K562 (cell line): ENCODE measurements at regions not wholly inside any gene's neighbourhood (a gene's known extent, or its start where the extent isn't known, plus 50 kb on each side); places are given as distances from the start of the nearest gene placed in this dataset.

Source experiments
- ATAC-seq: fragments of 200-7000 bp; cut with Tn5 transposase; 3 replicates; pipeline ENCODE4 v1.9.1; 2020; ENCODE audit warnings: moderate library complexity
- BruUV-seq: library from RNA; stranded (reverse); fragments of 400-500 nt; replicated peaks from 2 replicates; lab custom pipeline; 2021; lab: Mats Ljungman, UMichigan
- CTCF ChIA-PET: fragments of 300-600 bp; formaldehyde crosslinking; extraction: SDS; loops from one replicate; lab custom pipeline; 2021; ENCODE audit warnings: low intra/inter-chr PET ratio; lab: Yijun Ruan, JAX
- POLR2A ChIA-PET: fragments of 300-600, 350-650 bp; sonication (Branson Sonifier 250); formaldehyde crosslinking; extraction: SDS; loops from one replicate; lab custom pipeline; 2021; ENCODE audit warnings: antibody characterized with exemption, inconsistent platforms; lab: Yijun Ruan, JAX
- DNase-seq, 4 experiments: peaks; one replicate each; pipeline versions ENCODE4 v3.0.0 to v3.0.0-alpha.2; 2011 to 2018; ENCODE audit warnings: low spot score in 3 of 4, mixed read lengths in 3 of 4; ENCODE audit errors: extremely low read depth in 1 of 4
- FAIRE-seq: peaks from 2 replicates; lab custom pipeline; 2011; peaks lifted over from hg19 to GRCh38; lab: Jason Lieb, UNC
- H2AFZ ChIP-seq: 2 replicates; pipeline ENCODE4 v1.6.0; 2011; ENCODE audit warnings: low read depth, low read length, control low read depth, inconsistent platforms
- H3K27ac ChIP-seq: fragments of 200-600 bp; 3 replicates; pipeline ENCODE4 v1.8.0; 2011; ENCODE audit warnings: low read depth, mild to moderate bottlenecking, control low read depth, inconsistent platforms, low read length, moderate library complexity, mixed read lengths; ENCODE audit errors: extremely low read depth
- H3K27me3 ChIP-seq, 2 experiments: fragments of 300-600 bp in 1 of 2; 2 replicates in 1 of 2; 3 replicates in 1 of 2; pipeline versions ENCODE4 v1.6.0 to v1.8.0; 2011; ENCODE audit warnings: inconsistent platforms in 2 of 2, low read length in 2 of 2, mild to moderate bottlenecking in 1 of 2, mixed read lengths in 1 of 2, moderate library complexity in 1 of 2; ENCODE audit not compliant: control insufficient read depth in 2 of 2, insufficient read depth in 2 of 2
- H3K36me3 ChIP-seq: fragments of 300-600 bp; 3 replicates; pipeline ENCODE4 v1.8.0; 2011; ENCODE audit warnings: mild to moderate bottlenecking, low read length, inconsistent platforms; ENCODE audit not compliant: control insufficient read depth, insufficient read depth
- H3K4me1 ChIP-seq, 2 experiments: fragments of 200-600 bp in 1 of 2; replicated peaks in 1 of 2; 2 replicates in 1 of 2; 3 replicates in 1 of 2; pipeline versions ENCODE4 v1.5.1 to v1.8.0; 2011; ENCODE audit warnings: inconsistent platforms in 2 of 2, low read length in 2 of 2, mild to moderate bottlenecking in 1 of 2, mixed read lengths in 1 of 2, moderate library complexity in 1 of 2; ENCODE audit not compliant: control insufficient read depth in 2 of 2, insufficient read depth in 2 of 2
- H3K4me2 ChIP-seq: 2 replicates; pipeline ENCODE4 v1.6.1; 2011; ENCODE audit warnings: low read length, control low read depth, inconsistent platforms, mixed read lengths; ENCODE audit not compliant: insufficient read depth
- H3K4me3 ChIP-seq: fragments of 200-600 bp; sonication (generic), shearing (Covaris generic); 2 replicates; pipeline ENCODE4 v1.5.1; 2016; ENCODE audit warnings: control low read depth, inconsistent platforms
- H3K79me2 ChIP-seq: fragments of 200-600 bp; 3 replicates; pipeline ENCODE4 v1.8.0; 2011; ENCODE audit warnings: low read length, inconsistent platforms; ENCODE audit not compliant: control insufficient read depth, insufficient read depth
- H3K9ac ChIP-seq, 2 experiments: 2 replicates each; pipeline versions ENCODE4 v1.6.0 to v1.6.1; 2011; ENCODE audit warnings: low read depth in 2 of 2, low read length in 2 of 2, control low read depth in 1 of 2, inconsistent platforms in 1 of 2, mild to moderate bottlenecking in 1 of 2, mixed read lengths in 1 of 2; ENCODE audit not compliant: insufficient read depth in 1 of 2
- H3K9me1 ChIP-seq: one replicate; pipeline ENCODE4 v1.6.0; 2011; ENCODE audit warnings: inconsistent platforms, mild to moderate bottlenecking, low read length, moderate library complexity; ENCODE audit not compliant: control insufficient read depth, insufficient read depth
- H3K9me3 ChIP-seq: replicated peaks from 2 replicates; pipeline ENCODE4 v1.5.1; 2011; ENCODE audit warnings: low read depth, low read length, inconsistent platforms; ENCODE audit not compliant: control insufficient read depth, insufficient read depth
- H4K20me1 ChIP-seq: replicated peaks from 2 replicates; pipeline ENCODE4 v1.6.1; 2011; ENCODE audit warnings: low read length, inconsistent platforms, mixed read lengths; ENCODE audit not compliant: control insufficient read depth, insufficient read depth
- CBX1 ChIP-seq: sonication (generic); IDR thresholded peaks from 2 replicates; pipeline ENCODE4 v1.6.1; 2016; ENCODE audit warnings: antibody characterized with exemption, low read depth, mild to moderate bottlenecking
- DMBX1 ChIP-seq: fragments of 250-450 bp; sonication (Bioruptor Pico); IDR thresholded peaks from 2 replicates; pipeline ENCODE4 v1.8.0; 2022; ENCODE audit warnings: inconsistent platforms, mild to moderate bottlenecking, moderate library complexity, borderline replicate concordance
- LCOR ChIP-seq: sonication (generic); formaldehyde crosslinking; IDR thresholded peaks from 2 replicates; pipeline ENCODE4 v1.8.0; 2022; ENCODE audit warnings: mild to moderate bottlenecking, missing genetic modification reagents
- POU5F1 ChIP-seq: fragments of 150-350 bp; IDR thresholded peaks from 2 replicates; pipeline ENCODE4 v1.6.1; 2014; ENCODE audit warnings: borderline replicate concordance, low read length, low read depth, mild to moderate bottlenecking; ENCODE audit not compliant: partially characterized antibody
- ZNF584 ChIP-seq: fragments of 200-800 bp; sonication (Bioruptor generic); IDR thresholded peaks from 2 replicates; pipeline ENCODE4 v1.6.1; 2016; ENCODE audit warnings: low read depth, mild to moderate bottlenecking, missing genetic modification characterization, missing compliant biosample characterization
- ZNF778 ChIP-seq: fragments of 450-650 bp; formaldehyde crosslinking; IDR thresholded peaks from 2 replicates; pipeline ENCODE4 v1.4.0; 2020; ENCODE audit warnings: mild to moderate bottlenecking, moderate library complexity
- WGBS: fragments of 100-300 bp; shearing (Covaris generic); methylation state at CpG from one replicate; pipeline ENCODE4 v1.1.6; 2016; ENCODE audit warnings: low coverage, mixed read lengths; ENCODE audit not compliant: insufficient coverage; ENCODE audit errors: missing lambda C conversion rate; 5-methylcytosine and 5-hydroxymethylcytosine counted together
- in situ Hi-C: fragments of 300-500 bp; cut with MboI; formaldehyde crosslinking; loops from 4 replicates; pipeline ENCODE4 v1.15.0; 2018; ENCODE audit warnings: inconsistent platforms, mixed read lengths
- intact Hi-C: fragments of 100-400 bp; cut with micrococcal nuclease; formaldehyde crosslinking; loops from 2 replicates; pipeline ENCODE4 v1.14.2; 2022
- TF ChIP-seq, protein P1 (sequence below), 2 experiments: fragments of 450-650 bp; IDR thresholded peaks; 2 replicates each; pipeline ENCODE4 v1.6.1; 2016; ENCODE audit warnings: mild to moderate bottlenecking in 2 of 2, borderline replicate concordance in 1 of 2, low read depth in 1 of 2, moderate library complexity in 1 of 2
- TF ChIP-seq, protein P2 (sequence below): fragments of 250-450 bp; sonication (Bioruptor Pico); IDR thresholded peaks from 2 replicates; pipeline ENCODE4 v1.4.0; 2020

DNA sequence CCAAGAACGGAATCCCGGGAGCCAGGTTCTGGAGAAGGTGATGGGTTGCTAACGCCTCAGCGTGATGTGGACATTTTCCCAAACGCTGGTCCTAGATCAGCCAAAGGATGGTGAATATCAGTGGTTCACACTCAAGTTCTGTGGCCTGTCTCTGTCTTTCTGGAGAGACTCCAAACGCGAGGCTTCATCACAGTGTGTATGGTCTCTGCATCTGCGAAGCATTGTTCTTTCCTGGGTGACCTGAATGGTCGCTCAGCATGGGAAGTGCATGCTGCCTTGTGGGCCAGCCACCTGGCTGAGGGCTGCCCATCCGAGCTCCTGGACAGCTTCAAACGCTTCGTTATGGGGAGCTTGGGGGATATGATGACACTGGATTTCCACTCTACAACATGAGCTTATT lies 810.0 kb downstream of the TBC1D22A start:
- ChIA-PET POLR2A (no interaction called here), CTCF (no interaction called here)
- in situ Hi-C loops (no loop called here), intact Hi-C loops (no loop called here)
- no peak overlapping the region for H3K4me3 ChIP-seq
- BruUV-seq: no TSS peak
- no peaks in the 10 kb centered on the region for H3K79me2 ChIP-seq
- no peaks in the 10 kb centered on the region for H3K9me1 ChIP-seq
- H4K20me1 ChIP-seq: no peaks in the 10 kb centered on the region
- no peak overlapping the region for H3K27ac ChIP-seq
- no peak for DNase-seq
- no peaks in the 10 kb centered on the region for H3K36me3 ChIP-seq
- ATAC-seq: no peak
- H3K4me2 ChIP-seq: no peak overlapping the region
- 0% methylated on average over 11 of the region's 12 CpGs for WGBS
- H3K4me1 ChIP-seq: no peaks in the 10 kb centered on the region; a peak in 1 of 5 replicates
- no peaks in the 10 kb centered on the region for H3K9me3 ChIP-seq
- FAIRE-seq: no peak
- no peak overlapping the region for H3K9ac ChIP-seq
- H2AFZ ChIP-seq: no peak overlapping the region
- peaks cover 0 to 5% of the 10 kb centered on the region in 2 experiments; a peak in 1 of 5 replicates for H3K27me3 ChIP-seq
- no peak for TF ChIP-seq DMBX1
- no peak for TF ChIP-seq ZNF584 (CRISPR knock-in tag)
- TF ChIP-seq, protein P1, sequence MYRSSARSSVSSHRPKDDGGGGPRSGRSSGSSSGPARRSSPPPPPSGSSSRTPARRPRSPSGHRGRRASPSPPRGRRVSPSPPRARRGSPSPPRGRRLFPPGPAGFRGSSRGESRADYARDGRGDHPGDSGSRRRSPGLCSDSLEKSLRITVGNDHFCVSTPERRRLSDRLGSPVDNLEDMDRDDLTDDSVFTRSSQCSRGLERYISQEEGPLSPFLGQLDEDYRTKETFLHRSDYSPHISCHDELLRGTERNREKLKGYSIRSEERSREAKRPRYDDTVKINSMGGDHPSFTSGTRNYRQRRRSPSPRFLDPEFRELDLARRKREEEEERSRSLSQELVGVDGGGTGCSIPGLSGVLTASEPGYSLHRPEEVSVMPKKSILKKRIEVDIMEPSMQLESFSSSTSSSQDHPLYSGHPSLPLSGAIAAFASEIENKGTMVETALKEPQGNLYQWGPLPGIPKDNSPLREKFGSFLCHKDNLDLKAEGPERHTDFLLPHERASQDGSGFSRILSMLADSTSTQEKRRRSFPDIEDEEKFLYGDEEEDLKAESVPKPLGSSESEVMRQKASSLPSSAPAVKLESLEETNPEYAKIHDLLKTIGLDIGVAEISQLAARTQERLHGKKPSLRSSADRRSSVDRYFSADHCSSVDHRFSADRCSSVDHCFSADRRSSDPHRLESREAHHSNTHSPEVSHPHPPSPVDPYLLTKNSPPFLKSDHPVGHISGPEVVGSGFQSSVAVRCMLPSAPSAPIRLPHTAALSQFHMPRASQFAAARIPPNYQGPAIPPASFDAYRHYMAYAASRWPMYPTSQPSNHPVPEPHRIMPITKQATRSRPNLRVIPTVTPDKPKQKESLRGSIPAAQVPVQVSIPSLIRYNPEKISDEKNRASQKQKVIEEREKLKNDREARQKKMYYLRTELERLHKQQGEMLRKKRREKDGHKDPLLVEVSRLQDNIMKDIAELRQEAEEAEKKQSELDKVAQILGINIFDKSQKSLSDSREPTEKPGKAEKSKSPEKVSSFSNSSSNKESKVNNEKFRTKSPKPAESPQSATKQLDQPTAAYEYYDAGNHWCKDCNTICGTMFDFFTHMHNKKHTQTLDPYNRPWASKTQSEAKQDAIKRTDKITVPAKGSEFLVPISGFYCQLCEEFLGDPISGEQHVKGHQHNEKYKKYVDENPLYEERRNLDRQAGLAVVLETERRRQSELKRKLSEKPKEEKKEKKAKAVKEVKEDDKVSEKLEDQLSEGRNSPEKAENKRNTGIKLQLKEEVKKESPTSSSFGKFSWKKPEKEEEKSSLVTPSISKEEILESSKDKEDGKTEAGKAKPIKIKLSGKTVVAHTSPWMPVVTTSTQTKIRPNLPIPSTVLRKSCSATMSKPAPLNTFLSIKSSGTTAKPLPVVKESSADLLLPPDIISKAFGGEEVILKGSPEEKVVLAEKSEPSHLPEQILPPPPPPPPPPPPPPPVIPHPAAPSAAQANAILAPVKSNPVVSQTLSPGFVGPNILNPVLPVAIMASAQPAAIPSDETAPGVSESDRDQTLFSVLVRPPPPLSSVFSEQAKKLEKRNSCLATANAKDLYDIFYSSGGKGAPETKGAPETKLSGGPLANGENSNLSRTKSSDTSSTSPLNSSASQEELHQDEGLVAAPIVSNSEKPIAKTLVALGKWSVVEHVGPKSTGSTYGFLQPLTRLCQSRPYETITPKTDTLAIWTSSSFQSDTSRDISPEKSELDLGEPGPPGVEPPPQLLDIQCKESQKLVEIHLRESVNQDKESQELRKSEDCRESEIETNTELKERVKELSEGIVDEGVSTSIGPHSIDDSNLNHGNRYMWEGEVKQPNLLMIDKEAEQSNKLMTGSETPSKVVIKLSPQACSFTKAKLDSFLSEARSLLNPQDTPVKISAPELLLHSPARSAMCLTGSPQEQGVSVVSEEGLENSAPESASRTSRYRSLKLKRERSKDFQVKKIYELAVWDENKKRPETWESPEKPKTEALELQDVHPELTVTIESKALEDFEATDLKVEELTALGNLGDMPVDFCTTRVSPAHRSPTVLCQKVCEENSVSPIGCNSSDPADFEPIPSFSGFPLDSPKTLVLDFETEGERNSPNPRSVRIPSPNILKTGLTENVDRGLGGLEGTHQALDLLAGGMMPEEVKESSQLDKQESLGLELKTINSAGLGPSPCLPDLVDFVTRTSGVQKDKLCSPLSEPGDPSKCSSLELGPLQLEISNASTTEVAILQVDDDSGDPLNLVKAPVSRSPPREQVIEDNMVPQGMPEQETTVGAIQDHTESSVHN (IDR thresholded peaks at IDR 0.05; ENCODE audit: borderline replicate concordance in 1 of 2, low read depth in 1 of 2): no peak
- TF ChIP-seq ZNF778: no peak
- no peak for TF ChIP-seq LCOR (CRISPR knock-in tag)
- no peak for TF ChIP-seq POU5F1
- TF ChIP-seq, protein P2, sequence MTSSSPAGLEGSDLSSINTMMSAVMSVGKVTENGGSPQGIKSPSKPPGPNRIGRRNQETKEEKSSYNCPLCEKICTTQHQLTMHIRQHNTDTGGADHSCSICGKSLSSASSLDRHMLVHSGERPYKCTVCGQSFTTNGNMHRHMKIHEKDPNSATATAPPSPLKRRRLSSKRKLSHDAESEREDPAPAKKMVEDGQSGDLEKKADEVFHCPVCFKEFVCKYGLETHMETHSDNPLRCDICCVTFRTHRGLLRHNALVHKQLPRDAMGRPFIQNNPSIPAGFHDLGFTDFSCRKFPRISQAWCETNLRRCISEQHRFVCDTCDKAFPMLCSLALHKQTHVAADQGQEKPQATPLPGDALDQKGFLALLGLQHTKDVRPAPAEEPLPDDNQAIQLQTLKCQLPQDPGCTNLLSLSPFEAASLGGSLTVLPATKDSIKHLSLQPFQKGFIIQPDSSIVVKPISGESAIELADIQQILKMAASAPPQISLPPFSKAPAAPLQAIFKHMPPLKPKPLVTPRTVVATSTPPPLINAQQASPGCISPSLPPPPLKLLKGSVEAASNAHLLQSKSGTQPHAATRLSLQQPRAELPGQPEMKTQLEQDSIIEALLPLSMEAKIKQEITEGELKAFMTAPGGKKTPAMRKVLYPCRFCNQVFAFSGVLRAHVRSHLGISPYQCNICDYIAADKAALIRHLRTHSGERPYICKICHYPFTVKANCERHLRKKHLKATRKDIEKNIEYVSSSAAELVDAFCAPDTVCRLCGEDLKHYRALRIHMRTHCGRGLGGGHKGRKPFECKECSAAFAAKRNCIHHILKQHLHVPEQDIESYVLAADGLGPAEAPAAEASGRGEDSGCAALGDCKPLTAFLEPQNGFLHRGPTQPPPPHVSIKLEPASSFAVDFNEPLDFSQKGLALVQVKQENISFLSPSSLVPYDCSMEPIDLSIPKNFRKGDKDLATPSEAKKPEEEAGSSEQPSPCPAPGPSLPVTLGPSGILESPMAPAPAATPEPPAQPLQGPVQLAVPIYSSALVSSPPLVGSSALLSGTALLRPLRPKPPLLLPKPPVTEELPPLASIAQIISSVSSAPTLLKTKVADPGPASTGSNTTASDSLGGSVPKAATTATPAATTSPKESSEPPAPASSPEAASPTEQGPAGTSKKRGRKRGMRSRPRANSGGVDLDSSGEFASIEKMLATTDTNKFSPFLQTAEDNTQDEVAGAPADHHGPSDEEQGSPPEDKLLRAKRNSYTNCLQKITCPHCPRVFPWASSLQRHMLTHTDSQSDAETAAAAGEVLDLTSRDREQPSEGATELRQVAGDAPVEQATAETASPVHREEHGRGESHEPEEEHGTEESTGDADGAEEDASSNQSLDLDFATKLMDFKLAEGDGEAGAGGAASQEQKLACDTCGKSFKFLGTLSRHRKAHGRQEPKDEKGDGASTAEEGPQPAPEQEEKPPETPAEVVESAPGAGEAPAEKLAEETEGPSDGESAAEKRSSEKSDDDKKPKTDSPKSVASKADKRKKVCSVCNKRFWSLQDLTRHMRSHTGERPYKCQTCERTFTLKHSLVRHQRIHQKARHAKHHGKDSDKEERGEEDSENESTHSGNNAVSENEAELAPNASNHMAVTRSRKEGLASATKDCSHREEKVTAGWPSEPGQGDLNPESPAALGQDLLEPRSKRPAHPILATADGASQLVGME: no peak
- no peak for TF ChIP-seq CBX1
